GM18498 (cell line): ENCODE measurements at regions not wholly inside any gene's neighbourhood (a gene's known extent, or its start where the extent isn't known, plus 50 kb on each side); places are given as distances from the start of the nearest gene placed in this dataset.
A peak's percentile ranks its signal among the peaks of the same experiment; 100 is the strongest.

Experiments
- ATAC-seq: cut with Tn5 transposase; IDR thresholded peaks from one replicate; pipeline ENCODE4 v1.9.1; 2021; ENCODE audit warnings: mild to moderate bottlenecking, moderate library complexity; ENCODE audit not compliant: unreplicated experiment

DNA sequence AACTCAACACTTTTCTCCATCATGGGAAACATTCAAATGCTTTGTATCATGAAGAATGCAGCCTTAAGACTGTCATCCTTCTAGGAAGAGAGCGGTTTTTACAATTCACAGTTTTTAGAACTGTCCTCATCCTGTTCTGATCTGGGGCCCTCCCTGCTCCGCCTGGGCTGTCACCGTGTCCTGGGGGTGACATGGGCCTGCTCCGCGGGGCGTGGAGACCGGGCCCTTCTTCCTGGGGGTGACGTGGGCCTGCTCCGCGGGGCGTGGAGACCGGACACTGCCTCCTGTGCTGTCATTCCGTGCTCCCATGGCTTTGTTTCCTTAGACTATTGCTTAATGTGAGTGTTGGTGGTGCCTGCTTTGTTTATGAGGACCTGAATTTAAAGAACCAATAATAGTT is 122.8 kb downstream of the TMEM18 start:
- peak; percentile 54 for ATAC-seq

DNA sequence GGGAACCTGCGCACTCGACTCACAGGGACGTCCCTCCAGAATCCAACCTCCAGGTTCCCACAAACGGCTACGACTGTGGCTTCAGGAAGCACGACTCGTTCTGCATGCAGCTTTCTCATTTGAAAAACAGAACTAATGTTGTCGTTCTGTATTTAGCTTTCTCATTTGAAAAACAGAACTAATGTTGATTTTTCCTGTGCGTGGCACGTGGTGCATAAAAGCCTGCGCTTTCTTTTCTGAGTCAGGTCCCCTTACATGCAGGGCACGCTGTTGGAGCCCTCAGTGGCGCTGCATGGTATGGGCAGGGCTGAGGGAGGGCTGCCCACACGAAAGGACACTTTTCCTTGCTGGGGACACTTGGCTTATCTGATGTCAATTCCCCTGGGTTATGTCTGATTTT is 124.3 kb downstream of the TMEM18 start:
- no peak for ATAC-seq

DNA sequence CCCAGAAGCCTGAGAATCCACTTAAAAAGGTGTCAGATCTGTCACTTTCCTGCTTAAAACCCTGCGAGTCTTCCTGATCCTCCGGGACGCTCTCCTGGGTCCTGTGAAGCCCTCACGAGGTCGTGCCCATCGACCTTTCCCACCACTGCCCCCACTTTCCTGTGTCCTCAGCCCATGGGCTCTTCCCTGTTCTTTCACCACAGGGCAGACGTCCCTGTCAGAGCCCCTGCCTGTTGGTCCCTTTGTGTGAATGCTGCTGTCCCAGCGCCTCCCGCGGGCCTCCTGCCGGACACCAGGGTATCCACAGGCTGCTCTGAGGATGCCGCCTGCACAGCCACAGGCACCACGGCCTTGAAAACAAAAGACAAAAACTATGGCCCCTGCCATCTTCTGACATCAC is 125.6 kb downstream of the TMEM18 start:
- ATAC-seq, result no peak

DNA sequence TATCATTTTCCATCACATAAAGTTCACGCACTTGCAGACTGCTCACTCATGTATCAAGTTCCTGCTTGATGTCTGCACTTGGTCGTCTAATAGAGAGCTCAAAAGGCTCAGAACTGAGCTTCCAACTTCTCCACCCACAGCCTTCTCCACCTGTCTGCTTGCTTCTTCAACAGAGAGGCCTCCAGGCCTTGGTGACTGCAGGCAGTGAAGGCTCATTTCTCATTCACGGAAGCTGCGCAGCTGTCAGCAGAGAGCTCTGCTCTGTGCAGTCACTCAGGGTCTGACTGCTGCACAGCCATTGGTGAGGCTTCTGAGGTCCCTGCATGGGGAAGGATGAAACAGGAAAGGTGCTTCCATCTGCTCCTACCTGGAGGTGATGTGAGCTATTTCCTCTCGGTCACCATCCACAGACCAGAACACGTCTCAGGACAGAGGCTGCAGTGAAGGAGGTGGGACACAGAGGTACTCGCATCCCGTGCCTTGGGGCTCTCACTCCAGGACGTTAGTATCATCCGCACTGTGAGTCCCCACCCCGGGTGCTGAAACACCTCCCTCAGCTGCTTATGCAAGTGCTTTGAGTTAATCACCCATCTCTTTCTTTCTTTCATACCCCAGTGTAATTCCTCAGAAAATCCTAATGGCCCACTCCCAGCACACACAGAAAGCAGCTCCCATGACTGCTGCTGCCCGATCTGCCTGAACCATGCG is 126.2 kb downstream of the TMEM18 start:
- ATAC-seq, result no peak

DNA sequence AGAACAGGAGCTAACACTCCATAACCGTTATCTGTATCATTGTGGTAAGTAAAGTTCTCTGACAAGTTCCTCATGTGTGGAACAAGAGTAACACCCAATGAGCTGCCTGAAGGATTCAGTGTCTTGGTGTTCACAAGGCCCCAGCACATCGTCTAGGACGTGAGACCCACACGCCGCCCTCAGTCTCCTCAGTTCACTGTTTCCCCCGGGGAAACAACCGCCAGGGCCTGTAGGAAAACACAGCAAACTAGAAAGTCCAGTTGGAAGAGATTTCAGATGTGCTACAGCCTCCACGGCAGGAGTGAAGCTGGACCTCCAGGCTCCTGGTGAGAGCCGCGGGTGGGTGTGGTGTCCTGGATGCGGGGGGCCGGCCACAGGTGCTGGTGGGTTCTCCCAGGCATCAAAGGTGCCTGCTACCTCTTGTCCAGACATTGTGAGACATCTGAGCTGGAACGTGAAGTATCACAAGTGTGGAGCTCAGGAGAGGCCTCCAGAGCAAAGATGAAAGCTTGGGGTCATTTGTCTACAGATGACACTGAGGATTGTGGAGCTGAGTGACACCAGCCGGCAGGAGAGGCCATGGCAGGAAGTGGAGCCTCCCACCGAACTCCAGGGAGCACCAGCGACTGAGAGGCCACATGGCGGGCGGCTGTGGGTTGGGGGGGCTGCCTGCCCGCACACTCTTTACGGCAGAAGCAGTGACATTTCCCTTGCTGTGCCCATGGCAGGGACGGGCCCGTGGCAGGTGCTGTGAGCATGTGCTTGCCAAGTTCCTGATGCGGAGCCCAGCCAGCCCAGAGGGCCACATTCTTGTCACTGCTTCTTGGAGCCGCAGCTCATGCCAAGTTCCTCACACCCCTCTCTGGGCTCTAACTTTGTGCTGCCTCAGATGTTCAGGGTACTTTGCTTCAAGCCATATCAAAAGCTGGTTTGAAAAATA is 131.2 kb downstream of the TMEM18 start:
- ATAC-seq, result no peak

DNA sequence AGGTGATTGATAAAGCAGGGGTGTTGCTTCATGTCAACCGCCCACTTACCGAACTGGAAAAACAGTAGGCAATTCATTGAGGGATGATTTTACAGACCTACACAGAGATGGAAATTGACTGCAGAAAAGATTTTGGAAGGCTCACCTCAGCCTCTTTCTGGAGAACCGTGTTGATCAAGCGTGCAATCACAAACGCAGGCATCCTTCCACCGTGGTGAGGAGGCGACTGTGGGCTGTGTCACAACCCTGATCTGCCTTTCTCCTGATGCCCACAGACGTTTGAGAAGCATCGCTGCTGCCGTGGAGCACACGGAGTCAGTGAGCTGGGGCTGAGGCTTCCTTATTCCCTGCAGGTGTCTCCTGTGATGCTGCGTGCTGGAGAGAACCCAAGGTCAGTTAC is 132.0 kb downstream of the TMEM18 start:
- ATAC-seq, result no peak

DNA sequence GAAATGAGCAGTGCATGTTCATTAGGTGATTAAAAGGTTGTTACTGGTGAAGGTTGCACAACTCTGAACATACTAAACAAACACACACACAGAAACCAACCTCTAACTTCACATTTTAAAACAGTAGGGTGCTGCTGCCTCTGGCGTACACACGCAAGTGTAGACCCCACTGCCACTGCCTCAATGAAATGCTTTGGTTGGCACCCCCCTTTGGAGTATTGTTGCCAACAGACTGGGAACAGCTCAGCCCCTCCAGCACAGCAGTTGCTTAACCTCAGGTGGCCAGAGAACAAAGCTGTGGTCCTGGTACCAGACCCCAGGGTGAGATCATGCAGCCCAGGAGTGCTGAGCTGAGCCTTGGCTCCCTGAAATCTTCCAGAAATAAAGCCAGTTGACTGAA is 138.6 kb downstream of the TMEM18 start:
- no peak for ATAC-seq

DNA sequence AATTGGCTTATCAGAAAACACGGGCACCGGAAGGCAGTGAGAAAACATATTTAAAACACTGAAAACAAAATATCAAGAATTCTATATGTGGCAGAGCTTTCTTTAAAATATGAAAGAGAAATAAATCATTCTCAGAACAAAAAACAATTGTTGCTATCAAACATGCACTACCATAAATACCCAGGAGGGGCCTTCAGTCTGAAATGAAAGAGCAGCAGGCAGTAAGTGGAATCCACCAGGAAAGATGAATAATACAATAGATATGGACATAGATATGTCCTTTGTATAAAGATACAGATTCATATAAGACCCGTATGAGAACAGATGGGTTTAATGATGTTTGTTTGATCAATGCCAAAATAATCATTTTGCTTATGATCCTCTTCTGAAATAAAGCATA is 142.0 kb downstream of the TMEM18 start:
- no peak for ATAC-seq

DNA sequence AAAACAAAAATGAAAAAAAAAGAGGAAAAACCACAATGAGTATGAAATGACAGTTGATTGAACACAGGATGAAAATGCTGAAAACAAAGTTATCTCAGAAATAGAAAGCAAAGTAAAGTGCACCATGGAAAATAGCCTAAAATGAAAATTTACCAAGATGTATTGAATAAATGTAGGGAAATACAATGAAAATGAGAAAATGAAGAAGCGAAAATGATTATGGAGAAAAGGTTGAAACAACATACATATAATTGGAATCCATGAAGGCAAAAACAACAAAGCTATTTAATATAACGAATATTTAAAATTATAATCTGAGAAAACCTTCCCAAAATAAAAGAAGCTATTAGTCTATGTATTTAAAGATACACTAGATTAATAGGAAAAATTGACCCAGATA is 147.4 kb downstream of the TMEM18 start:
- ATAC-seq, result no peak

DNA sequence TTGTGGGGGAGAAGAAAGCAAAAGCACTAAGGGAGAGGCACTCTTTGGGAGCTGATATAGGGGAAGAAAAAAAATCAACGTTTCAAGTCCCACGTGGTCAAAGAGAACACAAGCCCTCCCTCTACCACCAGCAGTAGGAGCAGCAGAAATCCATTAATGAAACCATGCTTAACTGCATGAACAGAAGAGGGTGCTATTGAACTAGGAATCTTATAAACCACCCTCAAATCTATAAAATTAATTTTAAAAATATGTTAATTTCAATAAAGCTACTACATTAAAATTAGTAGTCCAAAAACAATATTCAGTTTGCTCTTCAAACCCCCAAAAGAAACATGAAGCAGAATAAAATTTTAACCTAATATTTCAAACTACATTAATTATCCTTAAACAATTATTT is 147.8 kb downstream of the TMEM18 start:
- ATAC-seq, result no peak

DNA sequence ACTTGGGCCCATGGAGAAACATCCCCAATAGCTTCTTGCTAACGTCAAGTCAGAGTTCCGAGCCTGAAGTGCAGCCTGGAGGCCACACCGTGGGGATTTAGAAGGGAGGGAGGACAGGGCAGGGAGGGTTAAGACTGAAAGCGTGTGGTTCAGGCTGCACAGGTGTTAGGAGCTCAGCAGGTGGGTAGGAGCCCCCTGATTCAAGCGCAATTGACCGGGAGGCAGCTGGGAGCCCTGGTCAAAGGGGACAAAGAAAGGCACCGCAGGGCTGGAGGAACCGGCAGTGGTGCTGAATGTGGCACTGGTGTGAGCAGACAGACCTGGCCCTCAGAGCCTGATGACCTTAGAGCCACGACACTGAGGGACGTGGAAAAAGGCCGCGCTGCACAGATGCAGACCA is 149.6 kb downstream of the TMEM18 start:
- no peak for ATAC-seq

DNA sequence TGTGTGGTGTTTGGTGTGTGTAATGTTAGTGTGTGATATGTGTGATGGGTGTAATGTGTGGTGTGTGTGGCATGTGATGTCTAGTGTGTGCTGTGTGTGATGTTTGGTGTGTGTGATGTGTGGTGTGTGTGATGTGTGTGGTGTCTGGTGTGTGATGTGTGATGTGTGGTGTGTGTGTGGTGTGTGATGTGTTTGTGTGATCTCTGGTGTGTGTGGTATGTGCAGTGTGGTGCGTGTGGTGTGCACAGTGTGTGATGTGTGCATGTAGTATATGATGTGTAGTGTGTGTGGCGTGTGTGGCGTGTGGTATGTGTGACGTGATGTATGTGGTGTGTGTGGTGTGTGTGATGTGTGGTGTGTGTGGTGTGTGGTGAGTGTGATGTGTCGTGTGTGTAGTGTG is 150.3 kb downstream of the TMEM18 start:
- ATAC-seq, result no peak

DNA sequence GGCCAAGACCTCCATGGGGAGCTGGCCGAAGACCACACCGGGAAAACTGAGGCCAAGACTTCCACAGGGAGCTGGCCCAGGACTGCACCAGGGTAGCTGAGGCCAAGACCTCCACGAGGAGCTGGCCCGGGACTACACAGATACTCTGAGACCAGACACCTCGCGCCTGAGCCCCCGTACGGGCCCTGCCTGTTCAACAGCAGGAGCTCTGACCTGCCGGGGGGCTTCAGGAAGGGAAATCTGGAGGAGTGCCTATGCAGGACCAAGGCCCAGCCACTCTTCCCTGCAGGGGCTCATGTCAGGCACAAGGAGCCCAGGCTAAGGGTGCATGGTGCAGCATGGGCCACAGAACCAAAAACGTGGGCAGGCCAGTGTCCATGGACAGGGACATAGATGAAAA is 151.6 kb downstream of the TMEM18 start:
- no peak for ATAC-seq

DNA sequence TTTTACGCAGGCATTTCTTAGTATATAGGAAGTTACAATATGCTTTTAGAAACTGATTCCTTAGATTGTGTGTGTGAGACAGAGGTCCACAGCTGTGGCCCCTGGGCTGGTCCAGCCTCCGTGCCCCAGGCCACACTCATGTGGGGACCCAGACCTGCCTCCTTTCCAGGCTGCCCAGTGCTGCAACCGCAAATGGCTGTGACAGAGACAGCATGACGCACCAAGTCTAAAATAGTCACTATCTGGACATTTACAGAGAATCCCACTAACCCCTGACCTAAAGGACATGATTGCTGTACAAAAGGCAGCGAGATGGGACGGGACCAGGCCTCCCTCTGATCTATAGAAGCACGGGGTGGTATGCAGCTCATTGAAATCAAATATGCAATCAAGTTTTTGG is 152.2 kb downstream of the TMEM18 start:
- no peak for ATAC-seq

DNA sequence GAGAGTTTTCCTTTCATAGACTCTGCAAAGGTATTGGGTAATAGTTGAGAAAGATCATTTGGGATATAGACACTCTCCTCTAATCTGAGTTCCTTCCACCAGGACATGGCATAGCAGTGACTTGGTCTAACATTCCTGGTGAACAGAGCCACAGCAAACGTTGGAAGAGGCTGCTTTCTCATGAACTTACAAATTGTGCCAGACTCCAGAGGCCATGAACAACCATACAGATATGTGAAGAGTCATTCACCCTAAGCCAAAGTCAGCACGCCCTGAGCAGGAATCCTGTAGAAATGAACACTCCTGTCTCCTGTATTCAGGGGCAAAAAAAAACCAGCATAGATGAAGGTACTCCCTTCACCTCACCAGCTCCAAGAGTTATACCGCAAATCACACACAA is 152.8 kb downstream of the TMEM18 start:
- no peak for ATAC-seq

DNA sequence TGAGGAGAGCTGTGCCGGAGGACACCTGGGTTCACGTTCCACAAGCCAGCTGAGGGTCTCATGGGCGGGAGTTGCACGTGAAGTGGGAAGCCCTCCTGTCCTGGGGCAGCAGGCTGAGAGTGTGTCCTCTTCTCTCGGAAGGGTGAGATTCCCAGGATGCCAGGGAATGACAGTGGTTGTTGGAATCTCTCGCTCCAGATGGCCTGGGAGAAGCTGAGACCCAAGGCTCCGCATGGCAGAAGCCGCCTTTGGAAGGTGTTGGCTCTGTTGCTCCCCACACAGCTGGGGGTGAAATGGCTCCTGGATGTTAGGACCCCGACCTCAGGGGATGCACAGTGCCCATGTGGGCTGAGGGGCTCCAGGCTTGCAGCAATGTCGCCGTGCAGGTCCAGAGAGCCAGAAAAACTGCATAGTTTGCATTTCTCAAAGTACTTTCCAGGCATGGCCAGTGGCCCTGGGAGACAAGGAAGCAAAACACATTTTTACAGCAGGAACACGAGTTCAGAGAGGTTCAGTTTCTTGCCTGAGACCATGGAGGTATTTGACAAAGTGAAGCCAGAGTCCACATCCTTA is 153.4 kb downstream of the TMEM18 start:
- no peak for ATAC-seq

DNA sequence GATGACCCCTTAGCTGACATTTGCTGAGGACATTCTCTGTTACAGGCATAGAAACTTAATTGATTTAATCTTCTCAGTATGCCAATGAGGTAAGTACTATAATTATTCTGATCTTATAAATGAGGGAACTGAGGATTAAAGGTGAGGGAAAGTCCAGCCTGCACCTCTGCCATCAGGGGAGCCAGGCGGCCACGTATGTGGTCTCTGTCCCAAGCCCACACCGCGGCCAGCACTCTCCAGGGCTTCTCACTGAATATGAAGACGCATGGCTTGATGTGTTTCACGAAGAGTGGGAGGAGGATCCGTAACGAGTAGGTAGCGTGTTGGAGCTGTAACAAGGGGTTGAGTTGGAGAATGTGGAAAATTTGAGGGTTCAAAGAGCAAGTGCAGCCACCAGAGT is 154.4 kb downstream of the TMEM18 start:
- ATAC-seq, result no peak

DNA sequence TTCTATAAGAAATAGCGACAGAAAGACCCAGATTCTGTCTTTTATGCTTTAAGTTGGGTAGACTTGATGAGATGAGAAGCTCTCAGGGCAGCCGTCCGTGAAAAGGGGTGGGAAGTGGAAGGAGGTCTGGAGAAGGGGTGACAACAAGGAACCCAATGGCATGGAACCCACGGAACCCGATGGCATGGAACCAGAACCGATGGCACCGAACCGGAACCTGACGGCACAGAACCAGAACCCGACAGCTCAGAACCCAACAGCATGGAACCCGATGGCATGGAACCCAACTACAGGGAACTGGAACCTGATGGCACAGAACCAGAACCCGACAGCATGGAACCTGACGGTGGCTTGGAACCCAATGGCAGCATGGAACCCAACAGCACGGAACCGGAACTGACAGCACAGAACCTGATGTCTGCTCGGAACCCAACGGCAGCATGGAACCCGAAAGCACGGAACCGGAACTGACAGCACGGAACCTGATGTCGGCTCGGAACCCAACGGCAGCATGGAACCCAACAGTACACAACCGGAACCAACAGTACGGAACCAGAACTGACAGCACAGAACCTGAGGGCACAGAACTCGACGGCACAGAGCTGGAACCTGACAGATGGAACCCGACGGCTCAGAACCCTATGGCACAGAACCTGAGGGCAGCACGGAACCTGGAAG is 155.2 kb downstream of the TMEM18 start:
- no peak for ATAC-seq

DNA sequence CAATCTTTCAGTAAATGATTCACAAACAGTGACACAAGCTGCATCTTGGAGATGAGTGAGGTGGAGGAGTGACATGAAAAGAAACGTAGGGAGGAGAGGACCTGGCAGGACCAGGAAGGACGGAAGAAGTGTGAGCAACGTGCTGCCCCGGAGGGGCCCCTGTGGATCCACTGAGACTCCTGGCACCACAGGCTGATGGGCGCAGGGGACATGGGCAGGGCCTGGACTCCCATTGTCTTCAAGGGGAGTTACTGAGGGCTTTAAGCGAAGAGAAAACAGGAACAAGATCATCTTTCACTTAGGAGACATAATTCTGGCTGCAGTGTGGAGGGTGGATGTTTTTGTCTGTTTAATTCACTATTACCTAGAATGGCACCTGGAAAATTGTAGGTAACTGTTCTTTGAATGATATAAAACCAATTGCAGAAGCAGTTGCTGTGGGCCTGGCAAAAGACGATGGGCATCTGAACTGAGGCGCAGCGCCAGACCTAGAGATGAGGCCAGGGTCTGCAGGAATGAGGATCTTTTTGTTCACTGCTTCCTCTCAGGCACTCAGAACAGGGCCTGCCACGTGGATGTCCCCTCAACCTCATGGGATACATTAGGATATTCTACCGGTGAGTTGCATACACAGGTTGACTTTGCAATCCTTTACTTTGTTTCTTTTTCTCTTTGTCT is 156.4 kb downstream of the TMEM18 start:
- no peak for ATAC-seq

DNA sequence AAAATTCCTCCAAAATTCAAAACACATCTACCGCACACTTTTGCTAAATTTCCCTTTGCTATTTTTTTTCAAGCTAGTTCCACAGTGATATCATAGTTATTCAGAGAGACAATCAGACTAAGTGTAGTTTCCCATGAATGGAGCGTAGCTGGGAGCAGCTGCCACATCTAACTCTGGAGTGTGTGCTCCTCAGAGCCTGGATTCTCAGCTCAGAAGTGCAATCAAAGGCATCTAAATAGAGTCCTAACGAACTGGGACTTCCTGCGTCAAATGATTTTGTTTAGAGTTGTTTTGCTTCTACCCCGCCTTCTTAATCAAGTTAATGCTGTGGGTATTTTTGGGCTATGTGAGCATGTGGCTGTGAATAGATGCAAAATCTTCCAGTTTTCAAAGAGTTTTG is 160.3 kb downstream of the TMEM18 start:
- no peak for ATAC-seq

DNA sequence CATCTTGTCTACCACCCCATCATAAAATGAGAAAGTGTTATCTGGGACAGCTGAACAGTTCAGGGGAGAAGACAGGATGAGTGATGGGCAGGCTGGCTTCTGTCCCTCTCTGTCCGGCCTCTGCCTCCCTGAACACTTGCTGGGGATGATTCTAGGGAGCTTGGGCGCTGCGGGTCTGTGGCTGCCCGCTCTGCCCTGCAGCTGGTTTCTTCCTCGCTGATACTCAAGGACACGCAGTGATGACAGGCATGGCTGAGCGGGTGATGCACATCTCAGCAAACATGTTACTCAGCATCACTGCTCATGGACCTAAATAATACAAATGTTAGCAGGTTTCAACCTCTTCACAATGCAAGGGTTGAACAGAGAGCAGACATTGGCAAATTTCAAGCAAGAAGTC is 161.1 kb downstream of the TMEM18 start:
- no peak for ATAC-seq
